ENCODE measurements at regions not wholly inside any gene's neighbourhood (a gene's known extent, or its start where the extent isn't known, plus 50 kb on each side); places are given as distances from the start of the nearest gene placed in this dataset.

DNA sequence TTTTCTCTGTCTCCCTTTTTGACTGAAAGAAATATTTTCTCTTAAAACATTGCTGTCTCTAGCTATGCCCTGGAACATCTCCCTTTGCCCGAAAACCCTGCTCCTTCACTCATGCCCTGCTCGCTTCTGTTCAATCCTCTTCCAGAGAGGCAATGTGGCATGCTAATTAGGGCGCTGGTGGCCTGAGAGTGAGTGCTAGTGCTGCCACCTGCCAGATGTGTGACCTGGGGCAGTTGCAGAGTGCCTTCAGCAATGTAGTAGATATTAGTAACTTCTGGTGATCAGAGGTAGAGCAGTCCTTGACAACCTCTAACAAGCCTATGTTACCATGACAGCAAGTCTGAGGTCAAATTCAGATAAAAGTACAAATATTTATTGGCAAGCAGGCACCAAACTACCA lies 119.5 kb upstream of the OSMR start:
- no peaks in the 10 kb centered on the region for H3K4me1 ChIP-seq (ENCODE audit: insufficient read depth, low read length, poor library complexity, severe bottlenecking)
- H3K4me2 ChIP-seq (ENCODE audit: low read depth, low read length, poor library complexity, severe bottlenecking) = no peak overlapping the region
- H3K79me2 ChIP-seq (ENCODE audit: insufficient read depth, low read length) = no peaks in the 10 kb centered on the region
- H2AFZ ChIP-seq (ENCODE audit: low read length) = no peak overlapping the region
- no peaks in the 10 kb centered on the region for H3K9me3 ChIP-seq (ENCODE audit: insufficient read depth, low read depth, low read length)
- no peaks in the 10 kb centered on the region for H3F3A ChIP-seq (ENCODE audit: low read depth)
- H4K20me1 ChIP-seq (ENCODE audit: insufficient read depth, low read length, poor library complexity, severe bottlenecking) = no peaks in the 10 kb centered on the region
- H3K9ac ChIP-seq (ENCODE audit: low read depth, low read length, poor library complexity, severe bottlenecking) = no peak overlapping the region
- no peaks in the 10 kb centered on the region for H3K27me3 ChIP-seq (ENCODE audit: insufficient read depth, low read length, poor library complexity, severe bottlenecking)
- no peak for TF ChIP-seq EZH2phosphoT487 (IDR thresholded peaks at IDR 0.05; ENCODE audit: borderline replicate concordance)
- TF ChIP-seq, protein P1, sequence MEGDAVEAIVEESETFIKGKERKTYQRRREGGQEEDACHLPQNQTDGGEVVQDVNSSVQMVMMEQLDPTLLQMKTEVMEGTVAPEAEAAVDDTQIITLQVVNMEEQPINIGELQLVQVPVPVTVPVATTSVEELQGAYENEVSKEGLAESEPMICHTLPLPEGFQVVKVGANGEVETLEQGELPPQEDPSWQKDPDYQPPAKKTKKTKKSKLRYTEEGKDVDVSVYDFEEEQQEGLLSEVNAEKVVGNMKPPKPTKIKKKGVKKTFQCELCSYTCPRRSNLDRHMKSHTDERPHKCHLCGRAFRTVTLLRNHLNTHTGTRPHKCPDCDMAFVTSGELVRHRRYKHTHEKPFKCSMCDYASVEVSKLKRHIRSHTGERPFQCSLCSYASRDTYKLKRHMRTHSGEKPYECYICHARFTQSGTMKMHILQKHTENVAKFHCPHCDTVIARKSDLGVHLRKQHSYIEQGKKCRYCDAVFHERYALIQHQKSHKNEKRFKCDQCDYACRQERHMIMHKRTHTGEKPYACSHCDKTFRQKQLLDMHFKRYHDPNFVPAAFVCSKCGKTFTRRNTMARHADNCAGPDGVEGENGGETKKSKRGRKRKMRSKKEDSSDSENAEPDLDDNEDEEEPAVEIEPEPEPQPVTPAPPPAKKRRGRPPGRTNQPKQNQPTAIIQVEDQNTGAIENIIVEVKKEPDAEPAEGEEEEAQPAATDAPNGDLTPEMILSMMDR (conservative IDR thresholded peaks at IDR 0.05; ENCODE audit: low read length) = no peak
- no peak overlapping the region for H3K4me3 ChIP-seq (ENCODE audit: low read length, poor library complexity, severe bottlenecking)
- no peaks in the 10 kb centered on the region for H3K9me2 ChIP-seq (replicated peaks; ENCODE audit: low read depth, low read length)
- no peaks in the 10 kb centered on the region for H3K36me3 ChIP-seq (ENCODE audit: insufficient read depth, low read length)

DNA sequence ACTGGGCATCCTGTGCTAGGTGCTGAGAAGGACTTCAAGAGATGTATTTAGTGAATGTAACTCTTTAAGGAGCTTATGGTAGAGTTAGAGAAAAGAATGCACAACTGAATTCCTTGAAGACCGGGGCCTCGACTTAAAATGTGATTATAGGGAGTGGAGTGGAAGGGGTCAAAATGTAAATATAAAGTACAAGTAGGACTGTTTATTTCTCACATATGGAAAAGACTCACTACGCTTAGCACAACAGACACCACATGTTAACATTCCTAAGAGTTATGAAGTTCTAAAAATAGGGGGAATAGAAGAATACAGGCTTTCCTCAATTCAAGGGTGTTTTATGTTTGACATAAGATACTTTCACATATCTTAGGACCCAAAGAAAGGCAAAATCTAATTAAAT lies 117.8 kb upstream of the OSMR start:
- TF ChIP-seq EZH2phosphoT487 (IDR thresholded peaks at IDR 0.05; ENCODE audit: borderline replicate concordance) = no peak
- TF ChIP-seq, protein P1 (conservative IDR thresholded peaks at IDR 0.05; ENCODE audit: low read length) = no peak
- no peaks in the 10 kb centered on the region for H3K9me3 ChIP-seq (ENCODE audit: insufficient read depth, low read depth, low read length)
- no peaks in the 10 kb centered on the region for H3K79me2 ChIP-seq (ENCODE audit: insufficient read depth, low read length)
- no peak overlapping the region for H3K9ac ChIP-seq (ENCODE audit: low read depth, low read length, poor library complexity, severe bottlenecking)
- H3K4me2 ChIP-seq (ENCODE audit: low read depth, low read length, poor library complexity, severe bottlenecking) = no peak overlapping the region
- H2AFZ ChIP-seq (ENCODE audit: low read length) = no peak overlapping the region
- H3K9me2 ChIP-seq (replicated peaks; ENCODE audit: low read depth, low read length) = no peaks in the 10 kb centered on the region
- H3K4me3 ChIP-seq (ENCODE audit: low read length, poor library complexity, severe bottlenecking) = no peak overlapping the region
- H3K36me3 ChIP-seq (ENCODE audit: insufficient read depth, low read length) = no peaks in the 10 kb centered on the region
- no peaks in the 10 kb centered on the region for H3F3A ChIP-seq (ENCODE audit: low read depth)
- no peaks in the 10 kb centered on the region for H3K4me1 ChIP-seq (ENCODE audit: insufficient read depth, low read length, poor library complexity, severe bottlenecking)
- no peaks in the 10 kb centered on the region for H4K20me1 ChIP-seq (ENCODE audit: insufficient read depth, low read length, poor library complexity, severe bottlenecking)
- no peaks in the 10 kb centered on the region for H3K27me3 ChIP-seq (ENCODE audit: insufficient read depth, low read length, poor library complexity, severe bottlenecking)

DNA sequence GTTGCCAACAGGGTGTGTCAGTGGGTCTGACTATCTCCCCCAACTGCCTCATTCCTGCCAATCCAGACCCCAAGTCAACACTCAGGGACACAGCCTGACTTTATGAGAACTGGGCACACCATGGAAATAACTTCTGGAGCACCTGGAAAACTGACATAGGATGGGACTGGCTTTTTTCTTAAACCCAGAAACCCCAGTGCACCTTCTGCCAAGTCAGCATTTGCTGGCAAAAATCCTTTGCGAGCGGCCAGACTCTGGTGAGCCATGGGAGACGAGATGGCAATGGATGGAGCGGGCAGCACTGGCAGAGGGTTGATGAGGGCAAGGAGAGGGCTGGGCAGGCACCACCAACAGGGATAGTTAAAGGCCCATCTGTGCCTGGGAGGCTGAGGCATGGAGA lies 114.4 kb upstream of the OSMR start:
- H2AFZ ChIP-seq (ENCODE audit: low read length) = no peak overlapping the region
- no peaks in the 10 kb centered on the region for H3K4me1 ChIP-seq (ENCODE audit: insufficient read depth, low read length, poor library complexity, severe bottlenecking)
- no peaks in the 10 kb centered on the region for H3K9me3 ChIP-seq (ENCODE audit: insufficient read depth, low read depth, low read length)
- no peak overlapping the region for H3K4me3 ChIP-seq (ENCODE audit: low read length, poor library complexity, severe bottlenecking)
- no peaks in the 10 kb centered on the region for H3K27me3 ChIP-seq (ENCODE audit: insufficient read depth, low read length, poor library complexity, severe bottlenecking)
- H3K9me2 ChIP-seq (replicated peaks; ENCODE audit: low read depth, low read length) = no peaks in the 10 kb centered on the region
- no peaks in the 10 kb centered on the region for H3F3A ChIP-seq (ENCODE audit: low read depth)
- no peak overlapping the region for H3K9ac ChIP-seq (ENCODE audit: low read depth, low read length, poor library complexity, severe bottlenecking)
- no peaks in the 10 kb centered on the region for H4K20me1 ChIP-seq (ENCODE audit: insufficient read depth, low read length, poor library complexity, severe bottlenecking)
- TF ChIP-seq, protein P1 (conservative IDR thresholded peaks at IDR 0.05; ENCODE audit: low read length) = no peak
- no peak for TF ChIP-seq EZH2phosphoT487 (IDR thresholded peaks at IDR 0.05; ENCODE audit: borderline replicate concordance)
- no peak overlapping the region for H3K4me2 ChIP-seq (ENCODE audit: low read depth, low read length, poor library complexity, severe bottlenecking)
- no peaks in the 10 kb centered on the region for H3K79me2 ChIP-seq (ENCODE audit: insufficient read depth, low read length)
- no peaks in the 10 kb centered on the region for H3K36me3 ChIP-seq (ENCODE audit: insufficient read depth, low read length)
